ENCODE measurements at regions not wholly inside any gene's neighbourhood (a gene's known extent, or its start where the extent isn't known, plus 50 kb on each side); places are given as distances from the start of the nearest gene placed in this dataset.

DNA sequence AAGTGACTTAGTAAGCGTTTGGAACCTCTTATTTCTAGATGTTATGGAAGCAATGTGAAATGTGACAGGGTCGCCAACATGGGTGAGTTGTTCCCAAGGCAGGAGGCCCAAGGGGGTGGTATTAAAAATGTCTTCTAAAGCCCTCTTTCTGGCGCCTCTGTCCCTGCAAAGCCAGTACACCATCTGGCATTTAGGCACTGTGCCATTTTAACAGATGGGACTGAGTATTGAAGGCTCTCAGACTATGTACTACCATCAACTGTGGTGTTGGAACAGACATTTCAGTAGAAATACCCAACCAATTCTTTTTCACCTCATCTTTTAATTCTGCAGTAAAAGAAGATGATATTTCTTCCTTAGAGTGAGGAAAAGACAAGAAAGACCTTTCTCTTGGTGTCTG is 384.5 kb upstream of the MMADHC start:
- no peak for ATAC-seq
- TF ChIP-seq ZFP30 (CRISPR knock-in tag; IDR thresholded peaks at IDR 0.05) (no peak), CREB5 (CRISPR knock-in tag; IDR thresholded peaks at IDR 0.05; ENCODE audit: low read depth) (no peak), ZC3H10 (CRISPR knock-in tag; IDR thresholded peaks at IDR 0.05) (no peak), ZNF565 (CRISPR knock-in tag; conservative IDR thresholded peaks at IDR 0.05; ENCODE audit: low read depth) (no peak), ZNF70 (CRISPR knock-in tag; IDR thresholded peaks at IDR 0.05) (no peak)
- TF ChIP-seq, protein P1, sequence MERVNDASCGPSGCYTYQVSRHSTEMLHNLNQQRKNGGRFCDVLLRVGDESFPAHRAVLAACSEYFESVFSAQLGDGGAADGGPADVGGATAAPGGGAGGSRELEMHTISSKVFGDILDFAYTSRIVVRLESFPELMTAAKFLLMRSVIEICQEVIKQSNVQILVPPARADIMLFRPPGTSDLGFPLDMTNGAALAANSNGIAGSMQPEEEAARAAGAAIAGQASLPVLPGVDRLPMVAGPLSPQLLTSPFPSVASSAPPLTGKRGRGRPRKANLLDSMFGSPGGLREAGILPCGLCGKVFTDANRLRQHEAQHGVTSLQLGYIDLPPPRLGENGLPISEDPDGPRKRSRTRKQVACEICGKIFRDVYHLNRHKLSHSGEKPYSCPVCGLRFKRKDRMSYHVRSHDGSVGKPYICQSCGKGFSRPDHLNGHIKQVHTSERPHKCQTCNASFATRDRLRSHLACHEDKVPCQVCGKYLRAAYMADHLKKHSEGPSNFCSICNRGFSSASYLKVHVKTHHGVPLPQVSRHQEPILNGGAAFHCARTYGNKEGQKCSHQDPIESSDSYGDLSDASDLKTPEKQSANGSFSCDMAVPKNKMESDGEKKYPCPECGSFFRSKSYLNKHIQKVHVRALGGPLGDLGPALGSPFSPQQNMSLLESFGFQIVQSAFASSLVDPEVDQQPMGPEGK (CRISPR knock-in tag; IDR thresholded peaks at IDR 0.05; ENCODE audit: borderline replicate concordance) = no peak
- TF ChIP-seq, protein P2, sequence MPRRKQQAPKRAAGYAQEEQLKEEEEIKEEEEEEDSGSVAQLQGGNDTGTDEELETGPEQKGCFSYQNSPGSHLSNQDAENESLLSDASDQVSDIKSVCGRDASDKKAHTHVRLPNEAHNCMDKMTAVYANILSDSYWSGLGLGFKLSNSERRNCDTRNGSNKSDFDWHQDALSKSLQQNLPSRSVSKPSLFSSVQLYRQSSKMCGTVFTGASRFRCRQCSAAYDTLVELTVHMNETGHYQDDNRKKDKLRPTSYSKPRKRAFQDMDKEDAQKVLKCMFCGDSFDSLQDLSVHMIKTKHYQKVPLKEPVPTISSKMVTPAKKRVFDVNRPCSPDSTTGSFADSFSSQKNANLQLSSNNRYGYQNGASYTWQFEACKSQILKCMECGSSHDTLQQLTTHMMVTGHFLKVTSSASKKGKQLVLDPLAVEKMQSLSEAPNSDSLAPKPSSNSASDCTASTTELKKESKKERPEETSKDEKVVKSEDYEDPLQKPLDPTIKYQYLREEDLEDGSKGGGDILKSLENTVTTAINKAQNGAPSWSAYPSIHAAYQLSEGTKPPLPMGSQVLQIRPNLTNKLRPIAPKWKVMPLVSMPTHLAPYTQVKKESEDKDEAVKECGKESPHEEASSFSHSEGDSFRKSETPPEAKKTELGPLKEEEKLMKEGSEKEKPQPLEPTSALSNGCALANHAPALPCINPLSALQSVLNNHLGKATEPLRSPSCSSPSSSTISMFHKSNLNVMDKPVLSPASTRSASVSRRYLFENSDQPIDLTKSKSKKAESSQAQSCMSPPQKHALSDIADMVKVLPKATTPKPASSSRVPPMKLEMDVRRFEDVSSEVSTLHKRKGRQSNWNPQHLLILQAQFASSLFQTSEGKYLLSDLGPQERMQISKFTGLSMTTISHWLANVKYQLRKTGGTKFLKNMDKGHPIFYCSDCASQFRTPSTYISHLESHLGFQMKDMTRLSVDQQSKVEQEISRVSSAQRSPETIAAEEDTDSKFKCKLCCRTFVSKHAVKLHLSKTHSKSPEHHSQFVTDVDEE (CRISPR knock-in tag; IDR thresholded peaks at IDR 0.05) = no peak

GRCh38 chr2:149954981-149955600 is 367.5 kb upstream of the MMADHC start:
- ATAC-seq = no peak
- TF ChIP-seq TOX (CRISPR knock-in tag; IDR thresholded peaks at IDR 0.05; ENCODE audit: borderline replicate concordance) (no peak), TCF4 (CRISPR knock-in tag; IDR thresholded peaks at IDR 0.05; ENCODE audit: borderline replicate concordance) (no peak), CSRNP3 (CRISPR knock-in tag; IDR thresholded peaks at IDR 0.05) (no peak), ISL1 (CRISPR knock-in tag; IDR thresholded peaks at IDR 0.05) (no peak), CREB5 (CRISPR knock-in tag; IDR thresholded peaks at IDR 0.05; ENCODE audit: low read depth) (no peak), ZNF565 (CRISPR knock-in tag; conservative IDR thresholded peaks at IDR 0.05; ENCODE audit: low read depth) (no peak)
- TF ChIP-seq, protein P2 (CRISPR knock-in tag; IDR thresholded peaks at IDR 0.05) = no peak
- TF ChIP-seq, protein P1 (CRISPR knock-in tag; IDR thresholded peaks at IDR 0.05; ENCODE audit: borderline replicate concordance) = no peak

GRCh38 chr2:149953627-149954026 is 366.1 kb upstream of the MMADHC start:
- no peak for TF ChIP-seq ZNF8 (CRISPR knock-in tag; IDR thresholded peaks at IDR 0.05)
- no peak for TF ChIP-seq TOX (CRISPR knock-in tag; IDR thresholded peaks at IDR 0.05; ENCODE audit: borderline replicate concordance)
- no peak for ATAC-seq

Data from SK-N-SH treated with all-trans-retinoic acid at 6 μM for 48 hours (cell line).